EL (cell line): ENCODE measurements at regions not wholly inside any gene's neighbourhood (a gene's known extent, or its start where the extent isn't known, plus 50 kb on each side); places are given as distances from the start of the nearest gene placed in this dataset.
"Not testable (repeated sequence)": the region's sequence is repeated elsewhere in the genome, so short reads cannot be mapped to it uniquely, and the experiment has no call there.

ENCODE experiments used
- DNase-seq: peaks from one replicate; pipeline ENCODE4 v3.0.0-alpha.2; 2016

DNA sequence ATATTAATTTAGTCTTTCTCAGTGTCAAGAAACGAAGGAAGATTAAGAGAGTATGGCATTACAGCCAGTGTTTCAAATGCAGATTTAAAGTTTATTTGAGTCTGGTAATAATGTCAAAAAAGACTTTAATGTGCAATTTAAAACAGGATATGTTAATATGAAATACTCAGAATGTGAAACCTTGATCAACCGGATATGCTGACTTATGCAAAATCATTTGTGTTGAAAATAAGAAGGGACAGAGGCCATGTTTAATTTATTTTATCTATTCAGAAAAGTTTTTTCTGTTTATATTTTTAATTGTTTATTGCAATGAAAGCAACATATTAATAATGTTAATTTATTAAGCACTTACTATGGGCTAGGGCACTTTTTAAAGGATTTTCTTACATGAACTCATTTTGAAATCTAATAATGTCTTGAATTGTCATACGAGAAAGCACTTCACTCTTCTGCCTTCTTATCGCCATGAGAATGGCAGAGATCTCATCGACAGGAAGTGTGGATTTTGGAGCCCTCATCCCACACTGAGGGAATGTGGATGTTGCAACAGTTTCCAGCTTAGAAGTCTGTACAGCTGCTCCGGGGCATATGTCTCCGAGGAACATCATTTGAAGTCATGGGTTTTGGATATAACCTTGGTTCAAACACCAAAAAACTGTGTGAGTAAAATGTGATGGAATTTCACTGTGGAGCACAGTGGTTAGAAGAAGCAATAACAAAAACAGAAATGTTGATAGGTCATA, 1410.4 kb downstream of the EPHA7 start:
- no peak for DNase-seq

GRCh38 chr6:92000112-92000511, 1413.2 kb upstream of the MAP3K7 start:
- no peak for DNase-seq

DNA sequence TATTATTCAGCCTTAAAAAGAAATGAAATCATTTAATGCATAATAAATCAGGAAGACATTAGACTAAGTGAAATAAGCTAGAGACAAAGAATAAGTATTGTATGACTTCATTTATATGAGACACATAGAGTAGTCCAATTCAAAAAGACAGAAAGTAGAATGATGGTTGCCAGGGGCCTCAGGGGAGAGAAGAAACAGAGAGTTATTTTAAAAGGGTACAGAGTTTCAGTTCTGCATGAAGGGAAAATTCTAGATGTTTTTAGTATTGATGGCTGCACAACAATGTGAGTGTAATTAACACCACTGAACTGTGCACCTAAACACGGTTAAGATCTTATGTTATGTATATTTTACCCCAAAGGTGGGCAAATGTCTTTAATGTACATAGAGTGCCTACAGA, 1407.9 kb upstream of the MAP3K7 start:
- DNase-seq, result no peak

DNA sequence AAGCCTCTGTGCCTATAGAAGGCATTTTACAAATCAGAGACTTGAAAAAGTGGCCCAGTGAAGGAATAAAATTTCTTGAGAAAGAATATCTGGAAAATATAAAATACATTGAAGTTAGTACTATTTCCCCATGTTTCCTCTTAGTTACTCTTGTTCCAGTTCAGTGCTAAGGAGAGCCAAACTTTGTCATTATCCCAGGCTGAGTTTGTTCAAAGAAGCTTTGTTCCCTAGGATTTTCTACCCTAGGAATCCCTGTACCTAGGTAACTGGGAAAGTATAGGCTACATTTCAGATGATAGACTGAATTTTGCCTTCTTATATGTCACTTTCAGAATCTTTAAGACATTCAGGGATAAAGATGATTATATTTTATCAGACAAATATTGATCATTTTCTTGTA, 1395.7 kb upstream of the MAP3K7 start:
- DNase-seq, result no peak

- no peak for DNase-seq
Observed at GRCh38 chr6:91976797-91977196, 1389.9 kb upstream of the MAP3K7 start.

DNA sequence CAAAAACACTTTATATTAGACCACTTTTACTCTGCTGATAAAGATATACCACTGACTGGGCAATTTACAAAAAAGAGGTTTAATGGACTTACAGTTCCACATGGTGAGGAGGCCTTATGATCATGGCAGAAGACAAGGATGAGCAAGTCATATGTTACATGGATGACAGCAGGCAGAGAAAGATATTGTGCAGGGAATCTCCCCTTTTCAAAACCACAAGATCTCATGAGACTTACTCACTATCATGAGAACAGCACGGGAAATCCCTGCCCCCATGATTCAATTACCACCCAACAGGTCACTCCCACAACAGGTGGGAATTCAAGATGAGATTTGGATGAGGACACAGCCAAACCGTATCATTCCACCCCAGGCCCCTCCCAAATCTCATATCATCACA, 1383.8 kb upstream of the MAP3K7 start:
- DNase-seq, result no peak

GRCh38 chr6:91965872-91966271, 1379.0 kb upstream of the MAP3K7 start:
- DNase-seq, result no peak

DNA sequence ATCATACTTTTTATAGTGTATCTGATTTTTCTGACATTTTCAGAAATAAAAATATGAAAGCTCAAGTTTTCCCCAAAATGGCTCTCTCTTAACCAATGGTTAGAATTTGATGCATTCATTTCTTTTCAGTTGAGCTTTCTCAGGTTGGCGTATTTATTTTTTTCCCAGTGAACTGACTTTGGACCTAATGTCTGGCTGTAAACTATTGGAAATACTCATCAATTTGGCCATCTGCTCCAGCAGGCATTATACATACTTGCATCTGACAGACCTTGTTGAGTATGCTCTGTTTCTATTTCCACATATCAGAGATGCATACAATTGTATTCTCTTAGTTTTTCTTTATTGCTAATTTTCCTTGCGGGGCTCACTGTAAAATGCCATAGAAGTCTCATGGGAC, 1374.8 kb upstream of the MAP3K7 start:
- no peak for DNase-seq

DNA sequence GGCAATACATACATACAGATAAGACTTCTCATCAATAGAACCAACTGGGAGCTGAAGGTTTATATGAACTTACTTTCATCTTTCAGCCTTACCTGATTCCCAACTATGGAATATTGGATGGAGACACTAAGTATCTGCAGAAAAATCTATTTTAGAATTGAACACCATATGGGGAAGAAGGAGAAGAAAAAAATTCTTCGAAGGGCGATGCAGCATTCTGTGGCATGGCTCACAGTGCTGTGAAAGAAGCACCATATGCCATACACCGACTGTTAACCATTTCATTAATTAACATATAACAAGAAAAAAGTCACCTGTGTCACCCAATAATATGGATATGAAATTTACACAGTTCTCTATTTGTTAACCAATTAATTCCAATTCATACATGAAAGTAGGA, 1374.4 kb upstream of the MAP3K7 start:
- DNase-seq, result no peak

- no peak for DNase-seq
Observed at GRCh38 chr6:91941838-91942237, 1355.0 kb upstream of the MAP3K7 start.

DNA sequence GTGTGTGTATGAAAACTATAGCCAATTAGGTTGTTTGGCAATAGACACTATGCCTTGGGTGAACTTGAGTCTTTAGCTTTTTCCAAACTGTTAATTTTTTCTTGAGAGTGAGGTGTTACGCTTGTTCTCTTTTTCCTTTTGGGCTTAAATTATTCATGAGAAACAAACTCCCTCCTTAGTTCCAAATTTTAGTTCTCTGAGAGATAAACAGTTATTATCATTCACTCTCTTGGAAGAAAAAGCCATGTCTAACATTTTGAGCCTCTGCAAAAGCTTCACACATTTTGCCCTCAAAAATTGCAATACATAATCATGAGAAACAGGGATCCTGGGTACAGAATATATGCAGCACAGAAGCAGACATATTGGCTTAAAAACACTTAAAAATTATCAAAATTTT, 1353.9 kb upstream of the MAP3K7 start:
- DNase-seq, result no peak

DNA sequence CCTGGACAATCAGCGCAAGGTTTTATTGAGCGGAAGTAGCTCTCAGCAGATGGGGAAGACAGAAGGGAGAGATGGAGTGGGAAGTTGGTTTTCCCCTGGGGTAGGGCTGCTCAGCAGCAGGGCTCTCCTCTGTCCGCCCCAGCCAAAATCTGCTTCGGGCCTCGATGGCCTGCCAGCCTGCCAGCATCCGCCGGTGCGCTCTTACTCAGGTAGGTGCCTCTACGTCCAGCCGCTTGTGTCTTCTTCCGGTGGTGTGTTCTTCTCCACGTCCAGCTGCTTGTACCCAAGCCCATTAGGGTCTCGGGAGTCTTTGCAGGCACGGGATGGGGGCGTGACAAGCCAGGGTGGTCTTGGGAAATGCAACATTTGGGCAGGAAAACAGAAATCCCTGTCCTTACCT, 1340.0 kb upstream of the MAP3K7 start:
- DNase-seq, result no peak

GRCh38 chr6:91926361-91926760, 1339.5 kb upstream of the MAP3K7 start:
- DNase-seq, result no peak

DNA sequence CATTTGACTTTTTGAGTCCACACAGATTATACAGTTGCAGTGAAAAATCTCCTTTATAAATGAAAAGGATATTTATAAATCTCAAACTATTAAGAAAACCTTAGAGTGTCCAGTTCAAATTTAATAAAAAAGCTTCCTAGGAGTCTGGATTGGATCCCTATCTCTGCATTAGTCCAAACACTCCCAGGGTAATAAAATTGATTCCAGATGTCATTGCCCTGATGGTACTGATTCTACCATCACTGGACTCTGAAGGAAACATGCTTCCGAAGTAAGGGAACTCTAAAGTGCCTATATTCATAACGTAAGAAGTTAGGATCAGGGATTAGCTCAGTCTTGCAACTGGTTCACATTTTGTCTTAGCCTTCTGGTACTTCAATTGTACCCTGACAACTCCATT, 1325.1 kb upstream of the MAP3K7 start:
- no peak for DNase-seq

- no peak for DNase-seq
Observed at GRCh38 chr6:91904586-91905164, 1317.8 kb upstream of the MAP3K7 start.

GRCh38 chr6:91895599-91896285, 1308.9 kb upstream of the MAP3K7 start:
- DNase-seq, result no peak

- no peak for DNase-seq
Observed at GRCh38 chr6:91886183-91886795, 1299.4 kb upstream of the MAP3K7 start.

- not testable (repeated sequence) for DNase-seq
Observed at GRCh38 chr6:91881791-91882190, 1294.9 kb upstream of the MAP3K7 start.

- DNase-seq, result no peak
Observed at GRCh38 chr6:91879386-91879995, 1292.6 kb upstream of the MAP3K7 start.

DNA sequence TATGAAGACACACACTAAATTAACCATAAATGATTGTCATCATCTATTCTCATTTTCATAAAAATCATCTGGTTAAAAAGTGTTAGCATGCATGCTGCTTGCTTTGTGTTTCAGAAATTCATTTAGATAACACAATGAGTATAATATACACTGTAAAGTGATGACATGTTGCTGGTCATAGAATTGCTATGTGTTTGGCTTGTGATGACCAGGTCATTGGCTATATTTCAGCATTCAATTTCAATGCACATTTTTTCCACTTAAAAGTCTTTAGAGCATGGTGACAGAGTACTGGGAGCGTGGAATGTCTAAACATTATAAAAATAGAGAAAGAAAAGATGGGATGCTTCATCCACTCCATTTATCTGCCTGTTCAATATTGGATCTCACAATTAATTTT, 1291.1 kb upstream of the MAP3K7 start:
- no peak for DNase-seq

- no peak for DNase-seq
Observed at GRCh38 chr6:91874971-91875370, 1288.1 kb upstream of the MAP3K7 start.

DNA sequence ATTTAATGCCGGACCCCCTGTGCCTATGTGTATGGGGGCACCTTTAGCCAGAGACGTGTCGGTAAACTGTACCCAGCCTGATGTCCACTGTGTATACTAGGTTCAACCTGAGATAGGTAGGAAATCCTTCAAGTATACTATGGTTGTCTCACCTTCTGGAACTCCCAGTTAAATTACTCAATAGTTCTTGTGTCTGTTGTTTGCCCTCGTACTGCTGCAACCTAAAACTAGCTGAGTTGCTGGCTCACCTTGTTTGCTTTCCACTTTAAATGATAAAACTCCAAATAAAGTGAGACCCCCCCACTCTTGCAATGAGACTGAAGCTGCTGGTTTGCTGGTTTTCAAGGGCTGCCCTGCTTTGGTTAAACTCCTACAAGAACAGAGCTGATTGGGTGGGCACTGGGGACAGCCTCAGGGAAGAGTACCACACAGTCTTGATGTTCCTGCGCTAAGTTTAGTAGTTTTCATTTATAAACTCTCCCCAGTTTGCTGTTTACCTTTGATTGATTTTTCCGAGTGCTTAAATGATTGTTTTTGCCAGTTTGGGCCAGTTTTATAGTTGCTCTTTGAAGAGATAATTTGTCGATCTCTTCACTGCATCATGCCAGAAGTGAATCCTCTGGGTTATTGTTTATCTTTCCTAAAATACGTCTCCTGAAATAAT, 1281.8 kb upstream of the MAP3K7 start:
- no peak for DNase-seq

GRCh38 chr6:91865889-91866288, 1279.0 kb upstream of the MAP3K7 start:
- no peak for DNase-seq
